Glutamatergic neuron (in vitro differentiated cells): ENCODE measurements at regions not wholly inside any gene's neighbourhood (a gene's known extent, or its start where the extent isn't known, plus 50 kb on each side); places are given as distances from the start of the nearest gene placed in this dataset.
A peak's percentile ranks its signal among the peaks of the same experiment; 100 is the strongest.

Source experiments
- DNase-seq: peaks from one replicate; pipeline ENCODE4 v3.0.0; 2022
- H3K27ac Mint-ChIP-seq: one replicate; pipeline ENCODE4 v1.8.0; 2020; ENCODE audit warnings: mild to moderate bottlenecking, mixed read lengths, inconsistent platforms; ENCODE audit not compliant: unreplicated experiment
- H3K27me3 Mint-ChIP-seq: one replicate; pipeline ENCODE4 v1.8.0; 2020; ENCODE audit warnings: mild to moderate bottlenecking, moderate library complexity, mixed read lengths, inconsistent platforms; ENCODE audit not compliant: unreplicated experiment
- H3K36me3 Mint-ChIP-seq: one replicate; pipeline ENCODE4 v1.8.0; 2020; ENCODE audit warnings: mild to moderate bottlenecking, mixed read lengths, inconsistent platforms; ENCODE audit not compliant: unreplicated experiment
- H3K4me1 Mint-ChIP-seq: one replicate; pipeline ENCODE4 v1.8.0; 2020; ENCODE audit warnings: mild to moderate bottlenecking, low read depth, mixed read lengths, inconsistent platforms; ENCODE audit not compliant: unreplicated experiment
- H3K4me3 Mint-ChIP-seq: one replicate; pipeline ENCODE4 v1.8.0; 2020; ENCODE audit warnings: mild to moderate bottlenecking, mixed read lengths, inconsistent platforms; ENCODE audit not compliant: unreplicated experiment
- H3K9me3 Mint-ChIP-seq: one replicate; pipeline ENCODE4 v1.8.0; 2020; ENCODE audit warnings: mild to moderate bottlenecking, moderate library complexity, mixed read lengths, inconsistent platforms; ENCODE audit not compliant: unreplicated experiment
- CTCF ChIP-seq: fragments of 200-600 bp; sonication (generic); IDR thresholded peaks from one replicate; pipeline ENCODE4 v1.5.0; 2021; ENCODE audit not compliant: partially characterized antibody, unreplicated experiment

- Mint-ChIP-seq H3K4me3 (no peak overlapping the region), H3K4me1 (no peaks in the 10 kb centered on the region), H3K27ac (no peak overlapping the region), H3K9me3 (no peaks in the 10 kb centered on the region), H3K36me3 (no peaks in the 10 kb centered on the region), H3K27me3 (peaks cover 3% of the 10 kb centered on the region)
- DNase-seq: no peak
- TF ChIP-seq CTCF: no peak
Measured at GRCh38 chr2:122471753-122472152, 716.3 kb downstream of the TSN start.

DNA sequence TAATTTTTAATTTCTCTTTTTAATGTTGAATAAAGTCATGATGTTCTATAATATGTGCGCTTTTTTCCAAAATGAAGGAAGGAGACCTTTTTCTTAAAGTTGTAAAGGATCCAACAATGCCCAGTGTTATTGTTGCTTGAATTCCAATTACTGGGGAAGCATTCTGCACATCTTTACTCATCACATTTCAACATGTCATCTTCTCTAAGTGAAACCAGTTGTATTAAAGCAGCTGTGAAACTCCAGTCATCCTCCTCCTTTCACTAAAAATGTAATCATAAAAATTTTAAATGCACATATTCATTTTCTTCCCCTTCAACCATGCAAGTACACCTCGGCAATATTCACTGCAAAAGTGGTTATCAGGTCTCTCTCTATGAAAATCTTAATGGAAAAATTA, 722.7 kb downstream of the TSN start:
- Mint-ChIP-seq H3K9me3 (peaks cover 13% of the 10 kb centered on the region), H3K36me3 (no peaks in the 10 kb centered on the region), H3K4me1 (peaks cover 32% of the 10 kb centered on the region), H3K4me3 (no peak overlapping the region), H3K27me3 (peaks cover 5% of the 10 kb centered on the region), H3K27ac (no peak overlapping the region)
- no peak for TF ChIP-seq CTCF
- no peak for DNase-seq

GRCh38 chr2:122478771-122479170, 723.3 kb downstream of the TSN start:
- no peak overlapping the region for H3K4me3 Mint-ChIP-seq
- no peak overlapping the region for H3K27ac Mint-ChIP-seq
- peaks cover 5% of the 10 kb centered on the region for H3K27me3 Mint-ChIP-seq
- TF ChIP-seq CTCF: no peak
- H3K4me1 Mint-ChIP-seq: peaks cover 38% of the 10 kb centered on the region
- peaks cover 13% of the 10 kb centered on the region for H3K9me3 Mint-ChIP-seq
- no peaks in the 10 kb centered on the region for H3K36me3 Mint-ChIP-seq
- no peak for DNase-seq

DNA sequence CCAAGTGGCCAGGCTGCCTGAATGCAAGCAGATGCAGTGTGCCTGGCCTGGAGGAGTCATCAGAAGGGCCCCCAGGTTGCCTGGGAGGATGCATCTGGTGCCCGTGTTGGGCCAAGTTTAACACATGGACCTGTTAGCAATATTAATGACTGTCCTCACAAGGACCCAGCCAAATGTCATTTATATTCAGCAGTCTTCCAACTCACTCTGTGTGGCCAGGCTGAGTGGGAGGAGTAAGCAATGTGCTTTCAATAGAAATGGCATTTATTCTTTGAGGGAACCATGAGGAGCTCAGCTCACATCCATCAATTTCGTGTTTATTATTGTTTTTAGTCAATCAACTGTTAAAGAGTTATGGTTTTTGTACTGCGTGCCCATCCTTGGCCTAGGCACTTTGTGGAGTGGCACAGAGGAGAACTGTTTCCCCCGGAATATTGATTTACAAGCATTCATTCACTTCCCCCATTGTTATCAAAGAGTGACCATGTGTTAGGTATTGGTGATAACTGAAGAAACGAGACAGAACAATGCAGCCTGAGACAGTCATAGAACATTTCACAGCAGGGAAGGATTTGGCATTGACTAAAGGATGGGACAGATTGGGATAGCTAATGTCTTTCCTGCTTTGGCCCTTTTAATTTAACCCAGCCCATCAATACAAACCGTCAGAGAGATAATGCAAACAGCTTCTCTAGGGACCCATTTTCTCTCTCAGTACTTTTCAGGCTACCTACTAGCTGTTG, 725.2 kb downstream of the TSN start:
- peaks cover 15% of the 10 kb centered on the region for H3K9me3 Mint-ChIP-seq
- H3K36me3 Mint-ChIP-seq: no peaks in the 10 kb centered on the region
- no peak for TF ChIP-seq CTCF
- DNase-seq: peak; percentile 22
- peaks cover 44% of the 10 kb centered on the region for H3K4me1 Mint-ChIP-seq
- peak overlapping the region; percentile 27 for H3K4me3 Mint-ChIP-seq
- H3K27ac Mint-ChIP-seq: peak overlapping the region; percentile 87
- H3K27me3 Mint-ChIP-seq: peaks cover 5% of the 10 kb centered on the region

DNA sequence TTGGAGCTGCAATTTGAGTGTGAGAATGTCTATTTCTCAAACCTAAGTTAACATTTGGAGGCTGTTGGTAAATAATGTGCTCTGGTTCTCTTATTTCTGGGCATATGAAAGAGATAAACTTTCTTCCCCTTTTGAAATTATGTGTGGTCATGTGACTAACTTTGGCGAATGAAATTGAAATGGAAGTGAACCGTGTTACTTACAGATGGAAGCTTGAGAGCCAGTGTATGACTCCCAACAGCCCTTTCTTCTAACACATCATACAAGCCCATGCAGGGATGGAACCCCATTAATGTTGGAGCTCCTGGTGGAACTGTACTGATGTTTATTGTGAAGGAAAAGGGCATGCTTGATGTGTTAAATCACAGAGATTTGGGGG, 725.8 kb downstream of the TSN start:
- no peaks in the 10 kb centered on the region for H3K36me3 Mint-ChIP-seq

More for the DNA sequence above, 725.8 kb downstream of the TSN start:
- TF ChIP-seq CTCF: no peak
- DNase-seq: no peak
- Mint-ChIP-seq H3K9me3 (peaks cover 15% of the 10 kb centered on the region), H3K4me3 (no peak overlapping the region), H3K27ac (peak overlapping the region; percentile 87), H3K27me3 (peaks cover 5% of the 10 kb centered on the region), H3K4me1 (peaks cover 48% of the 10 kb centered on the region)
